ENCODE measurements at regions not wholly inside any gene's neighbourhood (a gene's known extent, or its start where the extent isn't known, plus 50 kb on each side); places are given as distances from the start of the nearest gene placed in this dataset.
A peak's percentile ranks its signal among the peaks of the same experiment; 100 is the strongest.

DNA sequence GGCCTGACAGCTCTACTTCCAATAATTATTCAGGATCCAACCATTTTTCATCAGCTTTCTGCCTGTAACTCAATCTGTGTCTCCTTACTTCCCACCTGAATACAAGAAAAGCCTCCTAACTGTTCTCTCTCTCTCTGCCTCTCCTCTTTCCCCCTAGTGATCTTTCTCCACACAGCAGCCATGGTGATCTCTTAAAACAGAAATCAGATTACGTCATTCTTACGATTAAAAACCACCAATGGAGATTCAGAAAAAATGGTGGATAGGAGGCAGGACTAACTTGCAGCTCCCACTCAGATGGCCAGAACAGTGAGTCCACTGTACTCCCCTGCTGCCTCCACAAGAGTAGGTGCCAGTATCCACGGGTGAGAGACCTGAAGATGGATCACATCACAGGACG lies 431.7 kb downstream of the MBD2 start:
- WGBS, 2 donors (ENCODE audit: low coverage in 1 of 2) = 80 to 85% methylated on average over 2 to 4 of the region's 4 CpGs
- Histone ChIP-seq H3K4me1 (no peaks in the 10 kb centered on the region), H3K9me3 (no peaks in the 10 kb centered on the region), H3K36me3 (no peaks in the 10 kb centered on the region), H3K4me3 (no peak overlapping the region), H3K27ac (no peak overlapping the region), H3K27me3 (no peaks in the 10 kb centered on the region)
- no peak for ATAC-seq
- TF ChIP-seq EP300 (IDR thresholded peaks at IDR 0.05) (no peak), POLR2AphosphoS5 (IDR thresholded peaks at IDR 0.05) (no peak), POLR2A (IDR thresholded peaks at IDR 0.05) (no peak)
- TF ChIP-seq, protein P1, sequence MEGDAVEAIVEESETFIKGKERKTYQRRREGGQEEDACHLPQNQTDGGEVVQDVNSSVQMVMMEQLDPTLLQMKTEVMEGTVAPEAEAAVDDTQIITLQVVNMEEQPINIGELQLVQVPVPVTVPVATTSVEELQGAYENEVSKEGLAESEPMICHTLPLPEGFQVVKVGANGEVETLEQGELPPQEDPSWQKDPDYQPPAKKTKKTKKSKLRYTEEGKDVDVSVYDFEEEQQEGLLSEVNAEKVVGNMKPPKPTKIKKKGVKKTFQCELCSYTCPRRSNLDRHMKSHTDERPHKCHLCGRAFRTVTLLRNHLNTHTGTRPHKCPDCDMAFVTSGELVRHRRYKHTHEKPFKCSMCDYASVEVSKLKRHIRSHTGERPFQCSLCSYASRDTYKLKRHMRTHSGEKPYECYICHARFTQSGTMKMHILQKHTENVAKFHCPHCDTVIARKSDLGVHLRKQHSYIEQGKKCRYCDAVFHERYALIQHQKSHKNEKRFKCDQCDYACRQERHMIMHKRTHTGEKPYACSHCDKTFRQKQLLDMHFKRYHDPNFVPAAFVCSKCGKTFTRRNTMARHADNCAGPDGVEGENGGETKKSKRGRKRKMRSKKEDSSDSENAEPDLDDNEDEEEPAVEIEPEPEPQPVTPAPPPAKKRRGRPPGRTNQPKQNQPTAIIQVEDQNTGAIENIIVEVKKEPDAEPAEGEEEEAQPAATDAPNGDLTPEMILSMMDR (IDR thresholded peaks at IDR 0.05) = no peak

DNA sequence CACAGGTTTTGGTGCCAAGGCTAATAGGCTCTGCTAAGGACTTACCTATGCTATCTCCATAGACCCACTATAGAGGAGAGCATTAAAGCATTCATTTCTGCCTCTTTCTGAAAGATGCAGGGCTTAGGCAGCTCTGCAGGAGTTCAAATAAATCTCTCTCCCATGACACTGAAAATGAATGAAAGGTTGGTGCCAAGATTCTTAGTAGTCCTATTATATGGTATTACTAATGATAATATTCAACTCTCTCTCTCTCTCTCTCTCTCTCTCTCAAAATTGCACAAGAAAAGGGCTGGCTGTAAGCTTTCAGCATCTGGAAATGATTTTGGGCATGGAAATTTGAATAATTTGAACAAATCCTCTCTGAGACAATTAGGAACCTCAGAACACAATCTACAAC lies 433.7 kb downstream of the MBD2 start:
- no peak for TF ChIP-seq POLR2A (IDR thresholded peaks at IDR 0.05)
- TF ChIP-seq POLR2AphosphoS5 (IDR thresholded peaks at IDR 0.05) = no peak
- TF ChIP-seq, protein P1 (IDR thresholded peaks at IDR 0.05) = no peak
- TF ChIP-seq EP300 (IDR thresholded peaks at IDR 0.05) = no peak
- no peaks in the 10 kb centered on the region for H3K36me3 ChIP-seq
- H3K4me1 ChIP-seq = no peaks in the 10 kb centered on the region
- H3K27ac ChIP-seq = no peak overlapping the region
- H3K27me3 ChIP-seq = no peaks in the 10 kb centered on the region
- peak; percentile 19 for ATAC-seq
- H3K9me3 ChIP-seq = no peaks in the 10 kb centered on the region
- H3K4me3 ChIP-seq = no peak overlapping the region

DNA sequence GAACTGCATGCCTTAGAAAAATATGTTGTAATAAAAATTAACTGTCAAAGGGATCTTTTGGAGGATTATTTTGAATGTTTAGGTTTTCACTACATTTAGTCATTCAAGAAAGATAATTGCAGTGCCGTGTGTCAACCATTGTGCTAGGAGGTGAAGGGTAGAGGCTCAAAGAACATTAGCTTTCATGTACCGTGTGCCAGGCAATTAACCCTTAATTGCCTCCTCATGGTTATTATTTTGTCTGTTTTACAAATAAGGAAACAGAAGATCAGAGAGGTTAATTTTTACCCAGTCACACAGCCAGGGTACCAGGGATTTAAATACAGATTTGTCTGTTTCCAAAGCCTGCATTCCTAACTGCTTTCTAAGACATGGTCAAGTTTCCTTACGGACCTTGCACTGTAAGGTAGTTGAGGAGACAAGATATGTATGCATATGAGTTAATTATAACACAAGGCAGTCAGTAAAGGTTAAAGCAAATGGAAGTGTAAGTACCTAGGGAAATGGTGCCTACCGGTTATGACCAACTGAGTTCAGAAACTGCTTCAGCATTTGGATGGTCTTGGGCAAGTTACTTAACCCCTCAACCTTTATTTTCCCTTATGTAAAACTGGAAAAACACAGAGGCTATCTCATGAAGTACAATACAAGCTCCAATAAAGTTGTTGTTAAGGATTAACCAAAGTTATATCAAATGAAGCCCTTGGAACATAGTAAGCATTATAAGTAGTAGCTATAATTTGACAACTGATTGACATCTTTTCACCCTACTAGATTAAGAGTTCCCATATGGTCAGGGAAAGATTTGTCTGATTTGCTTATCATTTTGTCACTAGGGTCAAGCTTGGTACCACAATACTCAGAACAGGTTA lies 434.9 kb downstream of the MBD2 start:
- Histone ChIP-seq H3K9me3 (no peaks in the 10 kb centered on the region), H3K27me3 (no peaks in the 10 kb centered on the region), H3K27ac (no peak overlapping the region), H3K4me3 (no peak overlapping the region), H3K4me1 (no peaks in the 10 kb centered on the region), H3K36me3 (no peaks in the 10 kb centered on the region)
- ATAC-seq = no peak
- 54 to 60% methylated on average over 3 to 4 of the region's 4 CpGs for WGBS, 2 donors (ENCODE audit: low coverage in 1 of 2)
- TF ChIP-seq EP300 (IDR thresholded peaks at IDR 0.05) (no peak), POLR2AphosphoS5 (IDR thresholded peaks at IDR 0.05) (no peak), POLR2A (IDR thresholded peaks at IDR 0.05) (no peak)
- TF ChIP-seq, protein P1 (IDR thresholded peaks at IDR 0.05) = no peak

DNA sequence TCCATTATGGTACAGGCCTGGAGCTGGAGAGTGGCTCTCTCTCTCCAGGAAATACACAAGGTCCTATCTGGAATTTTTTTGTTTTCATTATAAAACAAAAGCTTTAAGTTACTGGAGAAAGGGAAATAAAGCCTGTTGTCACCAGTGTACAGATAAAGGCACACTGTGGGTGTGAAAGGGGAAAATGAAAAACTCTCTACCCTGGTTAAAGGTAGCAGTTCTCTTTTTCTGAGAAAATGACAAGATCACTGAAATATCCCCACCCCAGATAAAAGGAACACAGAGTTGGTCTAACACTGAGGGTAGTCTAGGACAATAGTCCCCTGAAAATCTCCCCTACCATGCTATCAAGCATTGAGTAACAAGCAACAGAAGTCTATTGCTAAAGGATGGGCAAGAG lies 438.7 kb downstream of the MBD2 start:
- ATAC-seq = no peak
- Histone ChIP-seq H3K9me3 (no peaks in the 10 kb centered on the region), H3K27ac (no peak overlapping the region), H3K27me3 (no peaks in the 10 kb centered on the region), H3K4me3 (no peak overlapping the region), H3K36me3 (no peaks in the 10 kb centered on the region), H3K4me1 (no peaks in the 10 kb centered on the region)
- TF ChIP-seq EP300 (IDR thresholded peaks at IDR 0.05) = no peak
- TF ChIP-seq POLR2A (IDR thresholded peaks at IDR 0.05) = no peak
- no peak for TF ChIP-seq POLR2AphosphoS5 (IDR thresholded peaks at IDR 0.05)
- TF ChIP-seq, protein P1 (IDR thresholded peaks at IDR 0.05) = no peak

DNA sequence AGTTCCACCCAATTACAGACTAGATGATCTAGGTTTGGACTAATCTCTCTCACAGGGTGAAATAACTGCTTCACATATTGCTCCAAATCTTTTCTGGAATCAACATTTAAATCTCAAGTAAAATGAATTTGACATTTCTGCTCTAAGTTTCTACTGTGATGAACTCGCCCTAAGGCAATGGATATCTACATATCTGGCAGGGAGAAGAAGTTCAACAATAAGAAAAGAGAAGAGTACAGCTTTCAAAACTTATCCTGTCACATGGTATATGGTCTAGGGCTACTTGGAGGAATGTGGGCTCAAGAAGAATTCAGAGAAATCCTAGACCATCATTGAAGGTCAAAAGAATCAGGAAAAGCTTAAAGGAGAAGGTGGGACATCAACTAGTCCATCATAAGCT lies 440.2 kb downstream of the MBD2 start:
- no peaks in the 10 kb centered on the region for H3K27me3 ChIP-seq
- no peak for ATAC-seq
- 50% methylated on average over 1 of the region's 1 CpG; no CpG with 5 or more reads in 1 of the 2 donors for WGBS, 2 donors (ENCODE audit: low coverage in 1 of 2)
- TF ChIP-seq POLR2AphosphoS5 (IDR thresholded peaks at IDR 0.05) (no peak), EP300 (IDR thresholded peaks at IDR 0.05) (no peak), POLR2A (IDR thresholded peaks at IDR 0.05) (no peak)
- TF ChIP-seq, protein P1 (IDR thresholded peaks at IDR 0.05) = no peak
- no peak overlapping the region for H3K27ac ChIP-seq
- H3K36me3 ChIP-seq = no peaks in the 10 kb centered on the region
- H3K9me3 ChIP-seq = no peaks in the 10 kb centered on the region
- no peaks in the 10 kb centered on the region for H3K4me1 ChIP-seq
- H3K4me3 ChIP-seq = no peak overlapping the region
